B cell (primary cell): ENCODE measurements at regions not wholly inside any gene's neighbourhood (a gene's known extent, or its start where the extent isn't known, plus 50 kb on each side); places are given as distances from the start of the nearest gene placed in this dataset.
"Not testable (repeated sequence)": the region's sequence is repeated elsewhere in the genome, so short reads cannot be mapped to it uniquely, and the experiment has no call there.

Experiments used
- CTCF ChIP-seq: fragments of 200-600 bp; IDR thresholded peaks from one replicate; pipeline ENCODE4 v1.8.0; 2022; ENCODE audit warnings: antibody characterized with exemption, mild to moderate bottlenecking
- EZH2 ChIP-seq: IDR thresholded peaks from 2 replicates; pipeline ENCODE4 v1.6.1; 2012; ENCODE audit warnings: borderline replicate concordance, low read depth, mild to moderate bottlenecking, moderate library complexity, low read length; ENCODE audit not compliant: insufficient read depth, poor library complexity, severe bottlenecking

- TF ChIP-seq CTCF, EZH2: not testable (repeated sequence)
These were observed 86.2 kb upstream of the ACBD5 start for GRCh38 chr10:27326748-27327147.
